ENCODE measurements at regions not wholly inside any gene's neighbourhood (a gene's known extent, or its start where the extent isn't known, plus 50 kb on each side); places are given as distances from the start of the nearest gene placed in this dataset.

DNA sequence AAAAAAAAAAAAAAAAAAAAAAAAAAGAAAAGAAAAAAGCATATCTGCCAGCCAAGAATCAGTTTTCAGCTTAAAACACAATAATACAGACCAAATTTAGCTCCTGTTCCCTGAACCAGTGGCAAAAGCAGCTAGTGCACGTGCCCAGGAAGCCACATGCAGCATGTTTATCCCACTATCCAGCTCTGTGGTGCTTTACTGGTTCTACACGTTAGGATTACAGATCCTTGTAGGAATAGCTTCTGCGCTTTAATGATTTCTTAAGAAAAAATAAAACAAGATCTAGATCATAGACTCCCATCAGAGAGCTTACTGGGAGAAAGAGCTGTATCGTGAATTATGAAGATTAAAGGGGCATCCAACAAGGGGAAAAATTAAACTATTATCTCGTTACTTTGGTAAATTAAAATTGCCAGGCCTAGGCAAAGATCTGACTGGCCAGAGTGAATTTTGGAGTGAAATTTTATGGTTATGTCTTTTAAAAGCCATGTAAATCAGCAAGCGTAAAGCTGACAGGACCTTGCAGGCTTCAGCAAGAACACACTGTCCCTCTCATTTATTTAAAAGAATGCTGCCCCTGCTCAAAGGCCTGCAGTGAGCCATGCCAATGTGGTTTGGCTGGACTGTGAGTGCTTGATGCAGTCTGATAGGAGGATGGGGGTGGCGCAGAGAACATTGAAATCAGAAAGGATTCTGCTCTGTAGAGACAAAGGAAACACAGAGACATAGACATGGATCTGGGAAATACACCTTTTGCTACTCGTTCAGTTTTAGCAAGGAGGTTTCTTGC is 177.3 kb upstream of the PHYHIPL start:
- 82 to 87% methylated on average over 8 of the region's 8 CpGs for WGBS, 2 donors
- H3K4me1 ChIP-seq (ENCODE audit: control insufficient read depth in 5 of 5, insufficient read depth in 5 of 5, low read length in 5 of 5): no peaks in the 10 kb centered on the region
- no peaks in the 10 kb centered on the region for H3K9me3 ChIP-seq (ENCODE audit: control insufficient read depth in 4 of 4, insufficient read depth in 3 of 4, low read length in 3 of 4)
- DNase-seq (peak in 2 of 3 donors; percentile 5 to 6), ATAC-seq (ENCODE audit: insufficient read depth, low FRiP score) (no peak)
- H3K36me3 ChIP-seq (ENCODE audit: control insufficient read depth in 4 of 4, insufficient read depth in 4 of 4, low read length in 4 of 4): no peaks in the 10 kb centered on the region
- no peak overlapping the region for H3K9ac ChIP-seq (ENCODE audit: insufficient read depth in 1 of 2, low read length in 2 of 2)
- TF ChIP-seq, protein P1, sequence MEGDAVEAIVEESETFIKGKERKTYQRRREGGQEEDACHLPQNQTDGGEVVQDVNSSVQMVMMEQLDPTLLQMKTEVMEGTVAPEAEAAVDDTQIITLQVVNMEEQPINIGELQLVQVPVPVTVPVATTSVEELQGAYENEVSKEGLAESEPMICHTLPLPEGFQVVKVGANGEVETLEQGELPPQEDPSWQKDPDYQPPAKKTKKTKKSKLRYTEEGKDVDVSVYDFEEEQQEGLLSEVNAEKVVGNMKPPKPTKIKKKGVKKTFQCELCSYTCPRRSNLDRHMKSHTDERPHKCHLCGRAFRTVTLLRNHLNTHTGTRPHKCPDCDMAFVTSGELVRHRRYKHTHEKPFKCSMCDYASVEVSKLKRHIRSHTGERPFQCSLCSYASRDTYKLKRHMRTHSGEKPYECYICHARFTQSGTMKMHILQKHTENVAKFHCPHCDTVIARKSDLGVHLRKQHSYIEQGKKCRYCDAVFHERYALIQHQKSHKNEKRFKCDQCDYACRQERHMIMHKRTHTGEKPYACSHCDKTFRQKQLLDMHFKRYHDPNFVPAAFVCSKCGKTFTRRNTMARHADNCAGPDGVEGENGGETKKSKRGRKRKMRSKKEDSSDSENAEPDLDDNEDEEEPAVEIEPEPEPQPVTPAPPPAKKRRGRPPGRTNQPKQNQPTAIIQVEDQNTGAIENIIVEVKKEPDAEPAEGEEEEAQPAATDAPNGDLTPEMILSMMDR (IDR thresholded peaks at IDR 0.05; ENCODE audit: control extremely low read depth, extremely low read depth): no peak
- no peaks in the 10 kb centered on the region for H3K27me3 ChIP-seq (ENCODE audit: control insufficient read depth in 3 of 3, insufficient read depth in 3 of 3, low read length in 2 of 3)
- no peak overlapping the region for H3K4me3 ChIP-seq
- H3K27ac ChIP-seq (ENCODE audit: low read depth in 1 of 2, low read length in 1 of 2): no peak overlapping the region

DNA sequence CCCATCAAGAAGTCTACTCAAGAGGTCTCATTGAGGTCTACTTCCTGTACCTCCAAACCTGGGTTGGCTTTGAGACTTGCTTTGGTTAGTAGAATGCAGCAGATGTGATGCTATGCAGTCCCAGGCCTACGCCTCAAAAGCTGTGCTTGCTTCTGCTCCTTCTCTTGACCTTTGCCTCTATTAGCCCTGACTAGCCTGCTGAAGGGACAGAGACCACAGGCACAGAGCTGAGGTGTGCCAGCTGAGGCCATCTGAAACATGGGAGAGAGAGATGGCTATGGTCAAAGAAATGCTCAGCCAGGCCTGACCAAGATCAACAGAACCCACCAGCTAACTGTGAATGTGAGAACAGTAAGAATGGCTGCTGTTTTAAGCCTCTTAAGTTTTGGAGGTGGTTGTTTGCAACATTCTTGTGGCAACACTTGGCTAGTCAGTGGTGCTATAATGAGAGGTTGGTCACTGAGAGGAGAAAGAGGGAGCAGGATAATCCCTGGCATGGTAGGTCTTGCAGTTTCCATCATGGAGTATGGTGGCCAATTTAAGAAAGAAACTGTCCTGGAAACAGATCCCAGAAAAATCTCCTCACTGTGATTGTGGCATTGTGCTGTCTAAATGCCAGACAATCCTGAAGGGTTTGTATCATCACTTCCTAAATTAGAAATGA is 176.1 kb upstream of the PHYHIPL start:
- WGBS, 2 donors: 88 to 96% methylated on average over 1 of the region's 1 CpG
- H3K36me3 ChIP-seq (ENCODE audit: control insufficient read depth in 4 of 4, insufficient read depth in 4 of 4, low read length in 4 of 4): no peaks in the 10 kb centered on the region
- H3K9ac ChIP-seq (ENCODE audit: insufficient read depth in 1 of 2, low read length in 2 of 2): no peak overlapping the region
- no peak overlapping the region for H3K4me3 ChIP-seq
- ATAC-seq (ENCODE audit: insufficient read depth, low FRiP score): no peak
- H3K4me1 ChIP-seq (ENCODE audit: control insufficient read depth in 5 of 5, insufficient read depth in 5 of 5, low read length in 5 of 5): no peaks in the 10 kb centered on the region
- DNase-seq: no peak
- H3K27me3 ChIP-seq (ENCODE audit: control insufficient read depth in 3 of 3, insufficient read depth in 3 of 3, low read length in 2 of 3): no peaks in the 10 kb centered on the region
- TF ChIP-seq, protein P1 (IDR thresholded peaks at IDR 0.05; ENCODE audit: control extremely low read depth, extremely low read depth): no peak
- H3K27ac ChIP-seq (ENCODE audit: low read depth in 1 of 2, low read length in 1 of 2): no peak overlapping the region
- H3K9me3 ChIP-seq (ENCODE audit: control insufficient read depth in 4 of 4, insufficient read depth in 3 of 4, low read length in 3 of 4): no peaks in the 10 kb centered on the region

DNA sequence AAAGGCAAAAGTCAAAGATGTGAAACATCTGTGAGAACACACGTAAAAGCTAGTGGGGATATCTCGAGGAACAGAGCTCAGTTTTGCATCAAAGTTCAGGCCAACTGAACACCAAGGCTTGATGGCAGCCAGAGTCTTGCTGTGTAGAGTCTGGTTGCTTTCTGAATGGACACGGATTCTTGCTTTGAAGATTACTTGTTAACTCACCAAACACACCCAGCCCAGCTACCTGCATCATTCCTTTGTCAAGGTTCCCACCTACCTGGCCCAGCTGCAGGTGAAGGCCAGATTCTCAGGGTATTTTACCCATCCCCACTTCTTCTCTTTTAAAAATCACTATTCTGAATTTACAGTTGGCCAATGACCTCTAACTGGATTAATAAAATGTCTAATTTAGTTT is 174.4 kb upstream of the PHYHIPL start:
- DNase-seq (no peak), ATAC-seq (ENCODE audit: insufficient read depth, low FRiP score) (no peak)
- Histone ChIP-seq H3K36me3 (ENCODE audit: control insufficient read depth in 4 of 4, insufficient read depth in 4 of 4, low read length in 4 of 4) (no peaks in the 10 kb centered on the region), H3K4me3 (no peak overlapping the region), H3K27me3 (ENCODE audit: control insufficient read depth in 3 of 3, insufficient read depth in 3 of 3, low read length in 2 of 3) (no peaks in the 10 kb centered on the region), H3K4me1 (ENCODE audit: control insufficient read depth in 5 of 5, insufficient read depth in 5 of 5, low read length in 5 of 5) (no peaks in the 10 kb centered on the region), H3K9me3 (ENCODE audit: control insufficient read depth in 4 of 4, insufficient read depth in 3 of 4, low read length in 3 of 4) (no peaks in the 10 kb centered on the region), H3K9ac (ENCODE audit: insufficient read depth in 1 of 2, low read length in 2 of 2) (no peak overlapping the region), H3K27ac (ENCODE audit: low read depth in 1 of 2, low read length in 1 of 2) (no peak overlapping the region)
- TF ChIP-seq, protein P1 (IDR thresholded peaks at IDR 0.05; ENCODE audit: control extremely low read depth, extremely low read depth): no peak
- WGBS, 2 donors: 65 to 74% methylated on average over 3 of the region's 3 CpGs

Data from lung (tissue), 11 donors.